ENCODE measurements at regions not wholly inside any gene's neighbourhood (a gene's known extent, or its start where the extent isn't known, plus 50 kb on each side); places are given as distances from the start of the nearest gene placed in this dataset.
"Not testable (repeated sequence)": the region's sequence is repeated elsewhere in the genome, so short reads cannot be mapped to it uniquely, and the experiment has no call there.

DNA sequence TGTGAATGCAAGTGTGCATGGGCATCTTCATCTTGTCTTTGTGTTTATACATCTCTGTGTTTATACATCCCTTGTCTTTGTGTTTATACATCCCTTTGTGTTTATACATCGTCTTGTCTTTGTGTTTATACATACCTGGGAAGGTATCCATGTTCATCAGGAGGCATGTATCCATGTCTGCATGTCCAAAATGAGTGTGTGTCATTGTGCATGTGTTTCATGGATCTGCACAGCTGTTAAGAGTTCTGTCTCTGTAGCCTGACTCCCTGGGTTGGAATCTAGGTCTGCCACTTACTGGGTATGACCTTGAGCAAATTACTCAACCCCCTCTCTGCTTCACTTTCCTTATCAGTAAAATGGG is 50.1 kb upstream of the SIRPA start:
- no peak overlapping the region for H3K27ac Mint-ChIP-seq

DNA sequence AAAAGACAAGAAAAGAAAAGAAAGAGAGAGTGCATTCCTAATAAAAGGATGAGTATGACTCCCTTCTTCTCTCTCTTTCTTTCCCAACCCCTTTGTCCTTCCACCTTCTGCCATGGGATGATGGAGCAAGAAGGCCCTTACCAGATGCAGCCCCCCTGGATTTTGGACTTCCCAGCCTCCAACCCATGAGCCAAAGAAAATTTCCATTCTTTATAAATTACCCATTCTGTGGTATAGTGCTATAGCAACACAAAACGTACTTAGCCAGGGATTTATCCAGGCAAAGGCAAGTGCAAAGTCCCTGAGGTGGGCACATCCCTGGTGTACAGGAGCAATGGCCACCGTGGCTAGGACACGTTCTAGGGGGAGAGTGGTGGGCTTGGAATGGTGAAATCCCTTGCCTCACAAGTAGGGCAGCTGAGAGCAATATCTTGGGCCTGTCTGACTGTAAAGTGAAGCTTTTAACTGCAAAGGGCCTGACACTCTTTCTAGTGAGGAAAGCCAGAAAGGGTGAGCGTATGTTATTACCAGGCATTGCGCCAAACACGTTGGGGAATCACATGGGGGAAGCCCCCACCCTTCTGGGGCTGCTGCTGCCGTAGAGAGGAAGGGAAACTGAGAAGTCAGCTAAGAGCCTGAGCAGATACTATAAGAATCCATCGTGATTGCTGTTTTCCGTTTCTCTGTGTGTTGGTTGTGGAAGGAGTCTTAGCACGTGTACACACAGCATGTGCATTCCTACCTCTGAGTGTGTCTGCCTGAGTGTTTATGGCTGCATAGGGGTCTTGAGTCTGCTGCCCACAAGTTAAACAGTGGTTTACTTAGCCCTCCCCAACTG is 50.7 kb upstream of the SIRPA start:
- Mint-ChIP-seq H3K4me3 (no peak overlapping the region), H3K4me1 (peaks cover 7% of the 10 kb centered on the region), H3K9me3 (peaks cover 2% of the 10 kb centered on the region), H3K27ac (no peak overlapping the region), H3K36me3 (no peaks in the 10 kb centered on the region), H3K27me3 (peaks cover 8% of the 10 kb centered on the region)
- CTCF ChIA-PET = no interaction called here
- no peak for DNase-seq

More for the DNA sequence above, 50.1 kb upstream of the SIRPA start:
- peaks cover 2% of the 10 kb centered on the region for H3K9me3 Mint-ChIP-seq
- DNase-seq = no peak
- peaks cover 10% of the 10 kb centered on the region for H3K4me1 Mint-ChIP-seq
- peaks cover 8% of the 10 kb centered on the region for H3K27me3 Mint-ChIP-seq
- CTCF ChIA-PET = no interaction called here
- H3K4me3 Mint-ChIP-seq = no peak overlapping the region
- no peaks in the 10 kb centered on the region for H3K36me3 Mint-ChIP-seq

DNA sequence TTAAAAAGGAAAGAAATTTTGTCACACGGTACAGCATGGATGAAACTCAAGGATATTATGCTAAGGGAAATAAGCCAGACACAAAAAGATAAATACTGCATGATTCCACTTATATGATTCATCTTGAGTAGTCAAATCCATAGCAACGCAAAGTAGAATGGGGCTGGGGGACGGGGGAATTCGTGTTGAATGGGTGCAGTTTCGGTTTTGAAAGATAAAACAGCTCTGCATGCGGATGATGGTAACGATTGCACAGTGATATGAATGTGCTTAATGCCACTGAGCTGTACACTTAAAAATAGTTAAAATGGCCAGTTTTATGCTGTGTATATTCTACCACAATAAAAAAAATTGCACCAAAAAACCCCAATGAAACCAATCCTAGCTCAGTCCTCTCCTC is 52.9 kb upstream of the SIRPA start:
- CTCF ChIA-PET = interaction anchor here (0.7 kb wide), 1 partner anchor 17 kb away, joined by 3 read pairs; no protein-coding TSS in a partner anchor
- no peak for DNase-seq
- Mint-ChIP-seq H3K4me1 (peaks cover 5% of the 10 kb centered on the region), H3K9me3 (peaks cover 2% of the 10 kb centered on the region), H3K4me3 (no peak overlapping the region), H3K27me3 (peaks cover 8% of the 10 kb centered on the region), H3K27ac (no peak overlapping the region), H3K36me3 (no peaks in the 10 kb centered on the region)

DNA sequence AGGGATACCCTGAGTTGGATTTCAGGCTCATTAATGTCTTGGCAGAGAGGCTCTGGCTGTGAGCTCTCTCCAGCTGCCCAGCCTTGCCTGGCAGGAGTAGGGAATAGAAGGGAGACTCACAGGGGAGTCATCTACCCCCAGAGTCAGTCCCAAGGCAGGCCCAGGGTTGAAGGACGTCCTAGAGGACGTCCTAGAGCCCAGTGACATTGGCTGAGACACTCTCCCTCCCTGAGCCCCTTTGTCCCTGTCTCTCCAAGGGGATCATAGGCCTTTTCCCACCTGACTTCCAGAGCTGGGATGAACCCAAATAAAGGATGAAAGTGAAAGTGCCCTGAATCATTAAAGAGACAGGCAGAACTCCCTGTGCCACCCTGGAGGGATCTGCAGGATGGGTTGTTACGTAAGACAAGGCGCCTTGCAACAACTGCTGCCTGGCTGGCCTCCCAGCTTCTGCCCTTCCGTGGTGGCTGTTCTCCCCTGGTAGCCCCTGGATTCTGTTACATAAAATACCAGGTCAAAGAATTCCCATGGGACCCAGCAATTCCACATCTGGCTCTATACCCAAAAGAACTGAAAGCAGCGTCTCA is 53.6 kb upstream of the SIRPA start:
- CTCF ChIA-PET = no interaction called here
- H3K9me3 Mint-ChIP-seq = peaks cover 2% of the 10 kb centered on the region
- DNase-seq = no peak
- H3K36me3 Mint-ChIP-seq = no peaks in the 10 kb centered on the region
- H3K27ac Mint-ChIP-seq = no peak overlapping the region
- no peak overlapping the region for H3K4me3 Mint-ChIP-seq
- peaks cover 9% of the 10 kb centered on the region for H3K27me3 Mint-ChIP-seq
- H3K4me1 Mint-ChIP-seq = peaks cover 5% of the 10 kb centered on the region

DNA sequence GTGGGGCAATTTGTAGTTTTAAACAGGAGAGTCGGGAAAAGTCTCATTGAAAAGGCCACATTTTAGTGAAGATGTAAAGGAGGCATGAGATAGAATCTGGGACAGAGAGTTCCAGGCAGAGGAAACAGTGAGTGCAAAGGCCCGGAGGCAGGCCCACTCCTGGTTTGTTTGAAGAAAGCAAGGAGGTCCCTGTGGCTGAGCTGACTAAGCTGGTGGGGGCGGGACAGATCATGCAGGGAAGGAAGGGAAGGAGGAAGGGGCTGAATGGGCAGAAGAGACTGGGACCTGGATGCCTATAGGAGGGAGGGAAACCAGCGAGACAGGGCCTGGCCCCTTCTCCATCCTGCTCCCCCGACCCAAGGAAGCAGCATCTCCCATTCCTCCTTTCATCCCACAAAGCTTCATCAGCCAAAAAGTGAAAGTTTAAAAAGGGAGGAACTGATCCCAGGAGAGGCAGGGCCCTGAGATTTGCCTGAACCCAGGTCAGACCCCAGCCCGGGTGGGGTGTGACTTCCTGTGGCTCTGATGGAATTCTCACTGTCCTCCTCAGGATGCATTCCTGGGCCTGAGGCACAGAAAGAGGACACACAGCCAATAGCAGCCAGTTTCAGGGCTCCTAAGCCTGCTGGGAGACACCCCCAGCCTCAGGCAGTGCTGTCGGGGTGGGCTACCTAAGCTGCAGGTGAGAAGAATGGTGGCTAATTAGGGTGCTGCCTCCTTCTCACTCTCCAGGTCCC is 54.2 kb upstream of the SIRPA start:
- peaks cover 5% of the 10 kb centered on the region for H3K4me1 Mint-ChIP-seq
- H3K27me3 Mint-ChIP-seq = peaks cover 15% of the 10 kb centered on the region
- no peak overlapping the region for H3K4me3 Mint-ChIP-seq
- no peak overlapping the region for H3K27ac Mint-ChIP-seq
- no peak for DNase-seq
- H3K36me3 Mint-ChIP-seq = no peaks in the 10 kb centered on the region
- CTCF ChIA-PET = no interaction called here
- H3K9me3 Mint-ChIP-seq = no peaks in the 10 kb centered on the region

DNA sequence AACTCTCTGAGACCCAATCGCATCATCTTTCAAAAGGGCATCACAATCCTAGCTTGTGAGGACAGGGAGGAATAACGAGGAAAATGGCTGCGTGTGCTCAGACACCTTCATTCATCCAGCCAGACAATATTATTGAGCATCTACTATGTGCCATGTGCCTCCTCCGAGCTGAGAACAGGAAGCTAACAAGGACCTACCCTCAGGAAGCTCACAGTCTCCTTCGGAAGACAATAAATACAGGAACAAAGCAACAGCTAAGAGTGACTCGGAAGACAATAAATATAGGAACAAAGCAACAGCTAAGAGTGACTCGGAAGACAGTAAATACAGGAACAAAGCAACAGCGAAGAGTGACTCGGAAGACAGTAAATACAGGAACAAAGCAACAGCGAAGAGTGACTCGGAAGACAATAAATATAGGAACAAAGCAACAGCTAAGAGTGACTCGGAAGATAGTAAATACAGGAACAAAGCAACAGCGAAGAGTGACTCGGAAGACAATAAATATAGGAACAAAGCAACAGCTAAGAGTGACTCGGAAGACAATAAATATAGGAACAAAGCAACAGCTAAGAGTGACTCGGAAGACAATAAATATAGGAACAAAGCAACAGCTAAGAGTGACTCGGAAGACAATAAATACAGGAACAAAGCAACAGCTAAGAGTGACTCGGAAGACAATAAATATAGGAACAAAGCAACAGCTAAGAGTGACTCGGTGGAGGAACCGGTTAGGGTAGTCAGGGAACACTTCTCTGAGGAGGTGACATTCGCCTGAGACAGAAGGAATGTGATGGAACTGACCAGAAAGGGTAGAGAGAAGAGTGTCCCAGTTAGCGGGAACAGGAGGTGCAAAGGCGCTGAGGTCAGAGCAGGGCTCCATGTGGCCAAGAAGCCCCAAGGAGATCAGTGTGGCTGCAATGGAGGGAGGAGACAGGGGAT is 55.6 kb upstream of the SIRPA start:
- H3K27ac Mint-ChIP-seq, H3K4me1 Mint-ChIP-seq, H3K36me3 Mint-ChIP-seq, H3K4me3 Mint-ChIP-seq, H3K9me3 Mint-ChIP-seq, DNase-seq, CTCF ChIA-PET: not testable (repeated sequence)
- peaks cover 24% of the 10 kb centered on the region for H3K27me3 Mint-ChIP-seq

DNA sequence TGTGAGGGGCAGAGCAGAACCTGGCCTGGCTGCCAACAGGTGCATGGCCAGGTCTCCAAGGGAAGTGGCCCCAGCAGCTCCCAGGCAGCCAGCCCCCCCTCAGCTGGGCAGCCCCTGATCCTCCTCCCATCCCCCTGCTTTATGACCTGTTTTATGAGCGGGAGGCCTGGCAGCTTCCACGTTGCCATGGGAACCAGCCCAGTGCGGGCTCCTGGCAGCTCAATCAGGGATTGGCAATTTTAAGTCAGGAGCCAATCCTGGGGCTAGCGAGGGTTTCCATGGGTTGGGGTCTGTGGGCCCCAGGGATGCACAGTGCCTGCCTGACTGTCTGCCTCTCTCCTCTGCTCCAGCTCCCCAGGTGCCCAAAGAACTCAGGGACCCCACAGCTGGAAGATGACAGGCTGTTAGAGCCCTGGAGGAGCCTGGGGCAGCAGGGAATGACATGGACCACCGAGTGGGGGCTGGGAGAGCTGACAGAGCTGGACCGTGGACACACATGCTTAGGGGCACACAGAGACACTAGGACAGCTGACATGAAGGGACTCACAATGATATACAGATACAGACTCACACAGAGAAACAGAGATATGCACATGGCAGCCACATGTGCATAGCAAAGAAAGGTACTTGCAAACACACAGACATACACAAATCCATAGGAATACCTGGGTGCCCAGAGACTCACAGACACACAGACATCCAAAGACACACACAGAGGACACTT is 56.5 kb upstream of the SIRPA start:
- CTCF ChIA-PET = no interaction called here
- Mint-ChIP-seq H3K9me3 (no peaks in the 10 kb centered on the region), H3K4me3 (no peak overlapping the region), H3K36me3 (no peaks in the 10 kb centered on the region), H3K27ac (no peak overlapping the region), H3K27me3 (peaks cover 24% of the 10 kb centered on the region), H3K4me1 (no peaks in the 10 kb centered on the region)
- no peak for DNase-seq

DNA sequence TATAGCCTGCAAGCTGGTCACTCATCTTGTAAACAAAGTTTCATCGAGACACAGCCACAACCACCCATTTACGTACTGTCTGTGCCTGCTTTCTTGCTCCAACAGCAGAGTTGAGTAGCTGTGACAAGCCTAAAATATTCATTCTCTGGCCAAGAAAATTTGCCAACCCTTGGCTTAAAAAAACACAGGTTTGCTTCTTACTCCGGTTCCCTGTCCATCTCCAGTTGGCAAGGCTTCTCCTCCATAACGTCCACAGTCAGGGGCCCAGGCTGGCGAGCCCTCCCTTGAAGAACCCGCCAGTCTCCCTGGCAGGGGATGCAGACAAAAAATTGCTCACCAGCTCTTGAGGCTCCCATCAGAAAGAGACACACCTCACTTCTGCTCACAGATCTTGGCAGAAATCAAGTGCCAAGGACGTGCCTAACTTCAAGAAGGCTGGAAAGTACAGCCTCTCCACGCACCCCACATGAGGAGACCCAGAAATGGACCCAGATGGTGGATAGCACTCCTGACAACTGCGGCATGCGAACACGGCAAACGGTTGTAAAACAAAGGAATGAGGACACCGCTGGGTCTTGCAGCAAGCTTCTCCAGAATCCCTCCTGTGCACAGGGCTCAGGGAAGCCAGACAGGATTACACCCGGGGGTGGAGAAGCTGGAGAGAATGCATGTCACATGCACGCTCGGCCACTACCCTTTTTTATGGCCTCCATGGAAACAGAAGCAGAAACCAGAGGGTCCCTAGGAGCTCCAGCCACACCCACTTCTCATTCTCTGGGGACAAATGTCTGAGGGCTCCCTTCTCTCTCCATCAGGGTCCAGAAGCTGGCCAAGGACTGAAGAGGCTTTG is 59.8 kb upstream of the SIRPA start:
- CTCF ChIA-PET = no interaction called here
- H3K4me3 Mint-ChIP-seq = no peak overlapping the region
- no peaks in the 10 kb centered on the region for H3K9me3 Mint-ChIP-seq
- no peaks in the 10 kb centered on the region for H3K4me1 Mint-ChIP-seq
- H3K27me3 Mint-ChIP-seq = peaks cover 21% of the 10 kb centered on the region
- no peak overlapping the region for H3K27ac Mint-ChIP-seq
- no peak for DNase-seq
- no peaks in the 10 kb centered on the region for H3K36me3 Mint-ChIP-seq

DNA sequence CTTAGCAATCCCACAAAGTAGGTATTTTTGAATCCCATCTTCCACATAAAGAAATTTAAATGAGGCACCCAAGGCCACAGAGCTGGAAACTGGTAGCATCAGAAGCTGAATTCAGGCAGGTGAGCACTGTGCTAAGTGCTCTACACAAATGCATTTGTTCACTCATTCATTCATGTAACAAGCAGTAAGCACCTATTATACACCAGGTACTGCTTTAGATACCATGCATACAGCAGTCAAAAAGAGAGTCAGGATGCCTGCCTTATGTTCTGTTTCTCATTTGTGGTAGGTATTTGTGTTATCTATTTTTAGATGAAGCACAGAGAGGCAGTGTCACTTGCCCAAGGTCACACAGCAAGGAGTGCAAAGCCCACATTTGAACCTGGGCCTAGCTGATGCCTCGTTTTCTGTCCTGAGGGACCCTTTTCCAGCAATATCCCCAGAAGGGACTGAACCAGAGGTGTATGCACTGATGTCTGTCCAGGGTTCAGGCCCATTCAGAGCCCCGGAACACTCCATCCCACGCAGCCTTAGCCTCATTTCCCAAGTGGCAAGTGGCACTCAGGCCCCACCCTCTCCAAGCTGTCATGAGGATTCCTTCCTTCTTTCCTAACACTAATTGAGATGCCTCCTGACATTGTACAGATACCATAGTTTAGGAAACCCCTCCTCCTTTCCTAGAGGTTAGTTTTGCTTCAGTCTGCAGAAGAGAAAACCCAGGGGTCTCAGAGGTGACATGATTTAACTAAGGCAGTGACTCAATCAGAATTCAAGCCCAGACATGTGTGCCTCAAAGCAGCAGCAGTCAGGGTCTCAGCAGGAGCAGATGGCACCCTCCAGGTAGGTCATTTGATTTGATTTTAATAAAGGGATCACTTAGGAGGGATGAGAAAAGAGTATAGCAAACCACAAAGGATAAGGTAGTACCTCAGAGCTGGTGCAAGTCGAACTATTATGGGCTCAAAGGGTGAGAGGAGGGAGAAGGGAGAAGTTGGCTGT is 61.2 kb upstream of the SIRPA start:
- no peak for DNase-seq
- Mint-ChIP-seq H3K9me3 (no peaks in the 10 kb centered on the region), H3K27ac (no peak overlapping the region), H3K4me3 (no peak overlapping the region), H3K4me1 (no peaks in the 10 kb centered on the region), H3K36me3 (no peaks in the 10 kb centered on the region), H3K27me3 (peaks cover 21% of the 10 kb centered on the region)
- CTCF ChIA-PET = no interaction called here

DNA sequence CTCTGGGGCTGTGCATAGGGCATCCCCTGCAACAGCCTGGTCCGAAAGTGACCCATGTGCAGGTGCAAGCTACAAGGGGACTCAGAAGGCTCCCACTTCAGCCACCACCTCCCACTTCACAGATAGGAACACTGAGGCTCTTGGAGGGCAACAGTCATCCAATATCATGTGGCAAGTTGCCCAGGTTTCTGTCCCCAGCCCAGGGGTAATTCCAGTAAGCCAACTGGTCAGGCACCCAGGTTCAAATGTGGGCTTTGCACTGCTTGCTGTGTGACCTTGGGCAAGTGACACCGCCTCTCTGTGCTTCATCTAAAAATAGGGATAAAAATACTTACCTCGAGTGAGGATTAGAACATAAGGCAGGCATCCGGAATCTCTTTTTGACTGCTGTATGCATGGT is 62.0 kb upstream of the SIRPA start:
- no peak for DNase-seq
- Mint-ChIP-seq H3K9me3 (no peaks in the 10 kb centered on the region), H3K4me3 (no peak overlapping the region), H3K36me3 (no peaks in the 10 kb centered on the region), H3K27ac (no peak overlapping the region), H3K4me1 (no peaks in the 10 kb centered on the region), H3K27me3 (peaks cover 28% of the 10 kb centered on the region)
- CTCF ChIA-PET = no interaction called here

DNA sequence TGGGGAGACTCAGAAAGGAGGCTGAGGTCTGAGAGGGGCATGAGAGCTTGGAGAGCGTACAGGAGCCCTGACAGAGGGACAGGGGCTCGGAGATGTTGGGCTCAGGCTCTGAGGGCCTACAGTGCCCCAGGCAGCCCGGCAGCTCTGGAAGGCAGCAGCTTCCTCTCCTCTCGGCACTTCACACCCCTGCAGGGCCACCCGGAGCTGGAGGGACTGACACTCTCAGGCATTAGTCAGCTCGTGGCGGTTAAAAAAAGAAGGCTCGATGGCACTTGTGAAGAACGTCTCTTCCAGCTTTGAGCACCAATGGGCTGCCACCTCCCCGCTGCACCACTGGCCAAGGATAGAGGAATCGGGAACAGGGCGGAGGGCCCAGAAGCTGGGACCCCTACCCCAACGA is 62.6 kb upstream of the SIRPA start:
- no peak overlapping the region for H3K4me3 Mint-ChIP-seq
- peaks cover 30% of the 10 kb centered on the region for H3K27me3 Mint-ChIP-seq
- no peaks in the 10 kb centered on the region for H3K36me3 Mint-ChIP-seq
- CTCF ChIA-PET = no interaction called here
- H3K4me1 Mint-ChIP-seq = no peaks in the 10 kb centered on the region
- H3K27ac Mint-ChIP-seq = no peak overlapping the region
- H3K9me3 Mint-ChIP-seq = no peaks in the 10 kb centered on the region
- no peak for DNase-seq

DNA sequence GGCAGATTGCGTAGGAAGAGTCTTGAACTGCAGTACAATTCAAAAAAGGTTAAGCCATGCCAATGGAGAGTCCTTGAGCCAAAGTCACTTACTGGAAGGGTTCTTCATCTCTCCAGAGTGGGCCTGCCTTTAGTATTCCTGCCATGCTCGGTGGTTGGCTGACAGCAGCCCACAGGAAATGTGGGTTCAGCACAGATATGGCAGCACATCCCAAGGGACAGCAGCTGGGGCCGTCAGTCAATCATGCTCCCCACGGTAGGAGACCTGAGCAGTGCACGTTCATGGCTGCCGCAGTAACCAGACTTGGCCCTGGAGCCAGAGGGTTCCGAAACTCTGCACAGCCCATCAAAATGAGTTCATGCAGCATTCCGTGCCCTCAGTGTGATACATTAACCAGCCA is 63.6 kb upstream of the SIRPA start:
- CTCF ChIA-PET = no interaction called here
- no peak for DNase-seq
- Mint-ChIP-seq H3K4me3 (no peak overlapping the region), H3K27me3 (peaks cover 34% of the 10 kb centered on the region), H3K27ac (no peak overlapping the region), H3K4me1 (no peaks in the 10 kb centered on the region), H3K9me3 (no peaks in the 10 kb centered on the region), H3K36me3 (no peaks in the 10 kb centered on the region)
